H9 (cell line): ENCODE measurements at regions not wholly inside any gene's neighbourhood (a gene's known extent, or its start where the extent isn't known, plus 50 kb on each side); places are given as distances from the start of the nearest gene placed in this dataset.
"Not testable (repeated sequence)": the region's sequence is repeated elsewhere in the genome, so short reads cannot be mapped to it uniquely, and the experiment has no call there.

Experiments used
- DNase-seq: peaks from one replicate; pipeline ENCODE4 v3.0.0-alpha.2; 2017
- H2AFZ ChIP-seq: one replicate; pipeline ENCODE4 v1.6.1; 2013; ENCODE audit warnings: mild to moderate bottlenecking, low read length, control low read depth, moderate library complexity
- H2AK5ac ChIP-seq: 2 replicates; pipeline ENCODE4 v1.6.1; 2013; ENCODE audit warnings: low read length, control low read depth, mixed read lengths; ENCODE audit not compliant: insufficient read length
- H2BK120ac ChIP-seq: one replicate; pipeline ENCODE4 v1.6.1; 2013; ENCODE audit warnings: low read depth, mild to moderate bottlenecking, low read length, control low read depth, inconsistent platforms; ENCODE audit not compliant: poor library complexity, severe bottlenecking
- H2BK12ac ChIP-seq: 2 replicates; pipeline ENCODE4 v1.6.1; 2013; ENCODE audit warnings: low read length, control low read depth, mixed read lengths, low read depth; ENCODE audit not compliant: insufficient read length
- H2BK15ac ChIP-seq: 2 replicates; pipeline ENCODE4 v1.6.1; 2013; ENCODE audit warnings: low read depth, low read length, control low read depth
- H2BK20ac ChIP-seq: one replicate; pipeline ENCODE4 v1.6.1; 2013; ENCODE audit warnings: low read depth, mild to moderate bottlenecking, low read length, control low read depth, inconsistent platforms; ENCODE audit not compliant: poor library complexity, severe bottlenecking
- H2BK5ac ChIP-seq: 2 replicates; pipeline ENCODE4 v1.6.1; 2013; ENCODE audit warnings: low read length, control low read depth, mixed read lengths; ENCODE audit not compliant: insufficient read length
- H3K14ac ChIP-seq: 2 replicates; pipeline ENCODE4 v1.6.1; 2013; ENCODE audit warnings: low read length, control low read depth; ENCODE audit not compliant: insufficient read depth
- H3K18ac ChIP-seq: 2 replicates; pipeline ENCODE4 v1.6.1; 2013; ENCODE audit warnings: low read depth, mild to moderate bottlenecking, mixed read lengths, low read length, control low read depth; ENCODE audit not compliant: insufficient read length
- H3K23ac ChIP-seq: 2 replicates; pipeline ENCODE4 v1.6.1; 2013; ENCODE audit warnings: low read length, control low read depth, mixed read lengths, low read depth; ENCODE audit not compliant: insufficient read length
- H3K23me2 ChIP-seq: 2 replicates; pipeline ENCODE4 v1.6.1; 2013; ENCODE audit warnings: low read depth, mild to moderate bottlenecking, mixed read lengths, low read length, control low read depth; ENCODE audit not compliant: insufficient read length, poor library complexity, severe bottlenecking
- H3K27ac ChIP-seq: 2 replicates; pipeline ENCODE4 v1.5.1; 2013; ENCODE audit warnings: low read length, control low read depth, mixed read lengths, low read depth; ENCODE audit not compliant: insufficient read length
- H3K27me3 ChIP-seq: 2 replicates; pipeline ENCODE4 v1.6.1; 2013; ENCODE audit warnings: low read length, control low read depth, inconsistent platforms; ENCODE audit not compliant: insufficient read depth
- H3K4ac ChIP-seq: 2 replicates; pipeline ENCODE4 v1.6.1; 2013; ENCODE audit warnings: low read depth, mild to moderate bottlenecking, control low read depth, inconsistent platforms, low read length, moderate library complexity
- H3K4me1 ChIP-seq: 2 replicates; pipeline ENCODE4 v1.6.1; 2013; ENCODE audit warnings: low read length, control low read depth, inconsistent platforms; ENCODE audit not compliant: insufficient read depth
- H3K4me2 ChIP-seq: 2 replicates; pipeline ENCODE4 v1.6.1; 2013; ENCODE audit warnings: low read length, control low read depth, mixed read lengths; ENCODE audit not compliant: insufficient read length, insufficient read depth
- H3K56ac ChIP-seq: 2 replicates; pipeline ENCODE4 v1.6.1; 2013; ENCODE audit warnings: low read depth, mild to moderate bottlenecking, mixed read lengths, low read length, control low read depth; ENCODE audit not compliant: insufficient read length
- H3K79me1 ChIP-seq: 2 replicates; pipeline ENCODE4 v1.6.1; 2013; ENCODE audit warnings: low read depth, mild to moderate bottlenecking, moderate library complexity, low read length, control low read depth, inconsistent platforms; ENCODE audit not compliant: insufficient read depth, poor library complexity, severe bottlenecking
- H3K79me2 ChIP-seq: 2 replicates; pipeline ENCODE4 v1.6.1; 2013; ENCODE audit warnings: low read length, control low read depth, inconsistent platforms; ENCODE audit not compliant: insufficient read depth
- H3K9ac ChIP-seq: 2 replicates; pipeline ENCODE4 v1.6.1; 2013; ENCODE audit warnings: low read length, control low read depth, mixed read lengths; ENCODE audit not compliant: insufficient read length; ENCODE audit errors: extremely low read depth
- H3K9me3 ChIP-seq: one replicate; pipeline ENCODE4 v1.6.1; 2013; ENCODE audit warnings: low read depth, low read length, inconsistent platforms; ENCODE audit not compliant: control insufficient read depth
- H3T11ph ChIP-seq: one replicate; pipeline ENCODE4 v1.6.1; 2013; ENCODE audit warnings: mild to moderate bottlenecking, low read length, control low read depth, inconsistent platforms
- H4K20me1 ChIP-seq: one replicate; pipeline ENCODE4 v1.6.1; 2013; ENCODE audit not compliant: control insufficient read depth, insufficient read length, insufficient read depth
- H4K5ac ChIP-seq: 2 replicates; pipeline ENCODE4 v1.6.1; 2013; ENCODE audit warnings: low read depth, mild to moderate bottlenecking, mixed read lengths, low read length, control low read depth; ENCODE audit not compliant: insufficient read length
- H4K8ac ChIP-seq: replicated peaks from 2 replicates; pipeline ENCODE4 v1.6.1; 2013; ENCODE audit warnings: low read length, control low read depth, mixed read lengths, low read depth; ENCODE audit not compliant: insufficient read length
- H4K91ac ChIP-seq: 2 replicates; pipeline ENCODE4 v1.6.1; 2013; ENCODE audit warnings: low read depth, mild to moderate bottlenecking, moderate library complexity, mixed read lengths, low read length, control low read depth; ENCODE audit not compliant: insufficient read length
- H3K27ac Mint-ChIP-seq, 3 experiments: 2 replicates in 2 of 3; 3 replicates in 1 of 3; pipeline ENCODE4 v1.8.0; 2020 to 2021; ENCODE audit warnings: mixed read lengths in 3 of 3, mild to moderate bottlenecking in 1 of 3, moderate library complexity in 1 of 3
- H3K27me3 Mint-ChIP-seq: 2 replicates; pipeline ENCODE4 v1.8.0; 2021; ENCODE audit warnings: low read depth, mild to moderate bottlenecking, moderate library complexity, mixed read lengths
- H3K36me3 Mint-ChIP-seq, 3 experiments: 2 replicates in 2 of 3; 3 replicates in 1 of 3; pipeline ENCODE4 v1.8.0; 2020 to 2021; ENCODE audit warnings: low read depth in 3 of 3, mixed read lengths in 3 of 3; ENCODE audit not compliant: insufficient read depth in 1 of 3
- H3K4me1 Mint-ChIP-seq, 2 experiments: 2 replicates each; pipeline ENCODE4 v1.8.0; 2020; ENCODE audit warnings: mixed read lengths in 2 of 2
- H3K4me3 Mint-ChIP-seq, 2 experiments: 2 replicates in 1 of 2; 3 replicates in 1 of 2; pipeline ENCODE4 v1.8.0; 2020 to 2021; ENCODE audit warnings: mild to moderate bottlenecking in 2 of 2, mixed read lengths in 2 of 2, moderate library complexity in 1 of 2
- H3K9me3 Mint-ChIP-seq, 2 experiments: 2 replicates in 1 of 2; 3 replicates in 1 of 2; pipeline ENCODE4 v1.8.0; 2020; ENCODE audit warnings: mild to moderate bottlenecking in 2 of 2, mixed read lengths in 2 of 2, moderate library complexity in 1 of 2
- CTCF ChIP-seq: fragments of 200-600 bp; sonication (generic); conservative IDR thresholded peaks from 3 replicates; pipeline ENCODE4 v1.8.0; 2021; ENCODE audit warnings: antibody characterized with exemption, mild to moderate bottlenecking
- WGBS: extraction: QIAGEN DNeasy Blood & Tissue Kit; methylation state at CpG from one replicate; pipeline ENCODE4 v1.1.7; 2013; ENCODE audit warnings: missing lambda C conversion rate, low lambda C conversion rate, mixed read lengths; ENCODE audit not compliant: insufficient read length; ENCODE audit errors: extremely low coverage; 5-methylcytosine and 5-hydroxymethylcytosine counted together

GRCh38 chr21:20045197-20045596, 953.0 kb upstream of the NCAM2 start:
- TF ChIP-seq CTCF = no peak
- WGBS = no CpG with 5 or more reads among the region's 5 CpGs

GRCh38 chr21:20048130-20048837, 949.9 kb upstream of the NCAM2 start:
- not testable (repeated sequence) for H3K4me3 Mint-ChIP-seq, H3K14ac ChIP-seq, H2BK15ac ChIP-seq, H3K23me2 ChIP-seq, H3K9me3 ChIP-seq, H3K4ac ChIP-seq, DNase-seq, H4K5ac ChIP-seq, H3K18ac ChIP-seq, H2AFZ ChIP-seq, H3K4me1 Mint-ChIP-seq, H2BK20ac ChIP-seq, H3K79me2 ChIP-seq, H2BK5ac ChIP-seq, H2BK120ac ChIP-seq, H3K9ac ChIP-seq, H3K4me1 ChIP-seq, H3K27ac ChIP-seq, H3K56ac ChIP-seq, H2AK5ac ChIP-seq, H3K23ac ChIP-seq, H3K79me1 ChIP-seq, H4K91ac ChIP-seq, H3K27me3 Mint-ChIP-seq, H3K36me3 Mint-ChIP-seq, H3K4me2 ChIP-seq, H3K27ac Mint-ChIP-seq, H3K9me3 Mint-ChIP-seq, H4K8ac ChIP-seq, H2BK12ac ChIP-seq, H3K27me3 ChIP-seq, H4K20me1 ChIP-seq, H3T11ph ChIP-seq
- no CpG with 5 or more reads among the region's 20 CpGs for WGBS

More at GRCh38 chr21:20045197-20045596, 953.0 kb upstream of the NCAM2 start:
- Histone ChIP-seq H3K4ac (no peak overlapping the region), H3K4me2 (no peak overlapping the region), H3K9ac (no peak overlapping the region), H3K14ac (no peak overlapping the region), H2BK120ac (no peak overlapping the region), H2BK20ac (no peak overlapping the region), H2BK15ac (no peak overlapping the region), H4K20me1 (no peaks in the 10 kb centered on the region), H3K4me1 (no peaks in the 10 kb centered on the region), H3K18ac (no peak overlapping the region), H3K23ac (no peak overlapping the region), H3K56ac (no peak overlapping the region), H3K79me1 (no peaks in the 10 kb centered on the region), H4K91ac (no peak overlapping the region), H3K23me2 (no peaks in the 10 kb centered on the region), H3K27me3 (no peaks in the 10 kb centered on the region), H2BK5ac (no peak overlapping the region), H4K5ac (no peak overlapping the region), H2AFZ (no peak overlapping the region), H3T11ph (no peak overlapping the region), H3K79me2 (no peaks in the 10 kb centered on the region), H4K8ac (no peak overlapping the region), H3K27ac (no peak overlapping the region), H2BK12ac (no peak overlapping the region), H2AK5ac (no peak overlapping the region), H3K9me3 (no peaks in the 10 kb centered on the region)
- Mint-ChIP-seq H3K9me3 (peaks cover 5 to 6% of the 10 kb centered on the region in 2 experiments; a peak in 3 of 5 replicates), H3K36me3 (peaks cover 0 to 9% (median 0%) of the 10 kb centered on the region in 3 experiments; a peak in 2 of 7 replicates), H3K4me3 (no peak overlapping the region), H3K27ac (no peak overlapping the region), H3K27me3 (no peaks in the 10 kb centered on the region), H3K4me1 (peaks cover 15 to 20% of the 10 kb centered on the region in 2 experiments)
- no peak for DNase-seq
